OCI-LY3 (cell line): ENCODE measurements at regions not wholly inside any gene's neighbourhood (a gene's known extent, or its start where the extent isn't known, plus 50 kb on each side); places are given as distances from the start of the nearest gene placed in this dataset.

Source experiments
- CTCF ChIP-seq: fragments of 200-600, 300-600 bp; sonication (generic); IDR thresholded peaks from 2 replicates; pipeline ENCODE4 v1.5.1; 2014; ENCODE audit warnings: antibody characterized with exemption, low read length, low read depth
- EZH2phosphoT487 ChIP-seq: fragments of 200-600 bp; shearing (Covaris generic); IDR thresholded peaks from 2 replicates; pipeline ENCODE4 v1.6.1; 2018; ENCODE audit warnings: antibody characterized with exemption, mixed run types, low read depth

GRCh38 chr3:124267406-124267805 is 275.5 kb upstream of the ROPN1 start:
- TF ChIP-seq CTCF = no peak
- no peak for TF ChIP-seq EZH2phosphoT487
